RWPE2 (cell line): ENCODE measurements at regions not wholly inside any gene's neighbourhood (a gene's known extent, or its start where the extent isn't known, plus 50 kb on each side); places are given as distances from the start of the nearest gene placed in this dataset.

Source experiments
- ATAC-seq: fragments of 200-7000 bp; cut with Tn5 transposase; 3 replicates; pipeline ENCODE4 v1.9.1; 2021; ENCODE audit warnings: low read depth
- DNase-seq: peaks from one replicate; pipeline ENCODE4 v3.0.0-alpha.2; 2020; ENCODE audit warnings: low spot score
- H3K27ac ChIP-seq: fragments of 450-650 bp; 2 replicates; pipeline ENCODE4 v1.5.1; 2017; ENCODE audit warnings: mild to moderate bottlenecking; ENCODE audit not compliant: poor library complexity, severe bottlenecking
- H3K27me3 ChIP-seq: fragments of 250-450 bp; sonication (Bioruptor Pico); 2 replicates; pipeline ENCODE4 v1.5.1; 2021; ENCODE audit warnings: mild to moderate bottlenecking, moderate library complexity; ENCODE audit not compliant: insufficient read depth, poor library complexity, severe bottlenecking
- H3K36me3 ChIP-seq: fragments of 250-450 bp; sonication (Bioruptor Pico); 2 replicates; pipeline ENCODE4 v1.5.1; 2020; ENCODE audit warnings: low read depth, mild to moderate bottlenecking, moderate library complexity
- H3K4me1 ChIP-seq: fragments of 250-450 bp; sonication (Bioruptor Pico); 2 replicates; pipeline ENCODE4 v1.5.1; 2021; ENCODE audit warnings: mild to moderate bottlenecking, moderate library complexity; ENCODE audit not compliant: insufficient read depth, poor library complexity, severe bottlenecking
- H3K4me3 ChIP-seq: fragments of 250-450 bp; sonication (Bioruptor Pico); 2 replicates; pipeline ENCODE4 v1.5.1; 2021; ENCODE audit warnings: mild to moderate bottlenecking, moderate library complexity; ENCODE audit not compliant: severe bottlenecking
- H3K9me3 ChIP-seq: fragments of 250-450 bp; sonication (Bioruptor Pico); 2 replicates; pipeline ENCODE4 v1.5.1; 2021; ENCODE audit warnings: mild to moderate bottlenecking, moderate library complexity; ENCODE audit not compliant: severe bottlenecking
- TF ChIP-seq, protein P1 (sequence below): fragments of 450-650 bp; IDR thresholded peaks from one replicate; pipeline ENCODE4 v1.5.1; 2017; ENCODE audit warnings: mild to moderate bottlenecking, moderate library complexity; ENCODE audit not compliant: poor library complexity, severe bottlenecking

DNA sequence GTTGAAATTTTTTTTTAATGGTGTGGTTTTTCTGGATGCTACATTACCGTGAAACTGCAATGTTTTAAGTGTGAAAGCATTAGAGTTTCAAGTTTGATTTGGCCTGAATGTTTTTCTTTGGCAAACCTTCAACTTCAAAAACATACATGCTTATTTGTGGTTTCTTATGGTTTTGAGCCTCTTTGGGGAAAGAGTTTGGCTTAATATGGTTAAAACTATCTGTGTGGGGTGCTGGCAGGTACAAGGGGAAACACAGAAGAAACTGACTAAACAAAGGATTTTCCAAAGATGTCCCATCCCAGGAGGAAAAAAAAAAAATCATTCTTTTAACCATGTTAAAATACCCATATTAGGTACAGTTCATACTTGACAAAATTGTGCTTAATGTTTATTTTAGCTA is 121.1 kb downstream of the HGF start:
- Histone ChIP-seq H3K36me3 (no peaks in the 10 kb centered on the region), H3K4me1 (no peaks in the 10 kb centered on the region), H3K27me3 (no peaks in the 10 kb centered on the region), H3K27ac (no peak overlapping the region), H3K9me3 (no peaks in the 10 kb centered on the region), H3K4me3 (no peak overlapping the region)
- DNase-seq (no peak), ATAC-seq (no peak)
- TF ChIP-seq, protein P1, sequence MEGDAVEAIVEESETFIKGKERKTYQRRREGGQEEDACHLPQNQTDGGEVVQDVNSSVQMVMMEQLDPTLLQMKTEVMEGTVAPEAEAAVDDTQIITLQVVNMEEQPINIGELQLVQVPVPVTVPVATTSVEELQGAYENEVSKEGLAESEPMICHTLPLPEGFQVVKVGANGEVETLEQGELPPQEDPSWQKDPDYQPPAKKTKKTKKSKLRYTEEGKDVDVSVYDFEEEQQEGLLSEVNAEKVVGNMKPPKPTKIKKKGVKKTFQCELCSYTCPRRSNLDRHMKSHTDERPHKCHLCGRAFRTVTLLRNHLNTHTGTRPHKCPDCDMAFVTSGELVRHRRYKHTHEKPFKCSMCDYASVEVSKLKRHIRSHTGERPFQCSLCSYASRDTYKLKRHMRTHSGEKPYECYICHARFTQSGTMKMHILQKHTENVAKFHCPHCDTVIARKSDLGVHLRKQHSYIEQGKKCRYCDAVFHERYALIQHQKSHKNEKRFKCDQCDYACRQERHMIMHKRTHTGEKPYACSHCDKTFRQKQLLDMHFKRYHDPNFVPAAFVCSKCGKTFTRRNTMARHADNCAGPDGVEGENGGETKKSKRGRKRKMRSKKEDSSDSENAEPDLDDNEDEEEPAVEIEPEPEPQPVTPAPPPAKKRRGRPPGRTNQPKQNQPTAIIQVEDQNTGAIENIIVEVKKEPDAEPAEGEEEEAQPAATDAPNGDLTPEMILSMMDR = no peak

DNA sequence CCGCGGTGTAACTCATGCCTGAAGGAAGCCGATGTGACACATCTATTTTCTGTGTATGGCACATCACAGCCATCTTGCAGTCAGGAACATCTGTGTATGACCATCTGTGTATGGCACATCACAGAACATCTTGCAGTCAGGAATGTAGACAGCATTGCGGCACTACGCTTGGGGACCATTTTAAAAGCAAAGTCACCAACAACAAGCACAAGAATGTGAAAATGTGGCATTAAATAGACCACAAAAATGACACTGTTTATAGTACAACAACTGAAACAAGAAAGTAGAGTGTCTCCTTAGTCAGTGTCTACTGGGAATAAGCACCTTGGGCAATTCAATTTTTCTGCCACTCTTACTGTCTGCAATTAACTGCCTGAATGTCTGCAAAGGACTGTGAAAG is 124.4 kb downstream of the HGF start:
- TF ChIP-seq, protein P1 = no peak
- H3K27me3 ChIP-seq = no peaks in the 10 kb centered on the region
- no peaks in the 10 kb centered on the region for H3K9me3 ChIP-seq
- ATAC-seq = no peak
- H3K4me1 ChIP-seq = no peaks in the 10 kb centered on the region
- no peak overlapping the region for H3K4me3 ChIP-seq
- DNase-seq = no peak
- H3K36me3 ChIP-seq = no peaks in the 10 kb centered on the region
- H3K27ac ChIP-seq = no peak overlapping the region

- peaks cover 25% of the 10 kb centered on the region for H3K4me1 ChIP-seq
- TF ChIP-seq, protein P1 = no peak
- H3K27me3 ChIP-seq = no peaks in the 10 kb centered on the region
- no peak for ATAC-seq
- no peaks in the 10 kb centered on the region for H3K36me3 ChIP-seq
- DNase-seq = no peak
- no peaks in the 10 kb centered on the region for H3K9me3 ChIP-seq
- no peak overlapping the region for H3K4me3 ChIP-seq
- H3K27ac ChIP-seq = no peak overlapping the region
Observed at GRCh38 chr7:81641873-81642272, 128.0 kb downstream of the HGF start.

DNA sequence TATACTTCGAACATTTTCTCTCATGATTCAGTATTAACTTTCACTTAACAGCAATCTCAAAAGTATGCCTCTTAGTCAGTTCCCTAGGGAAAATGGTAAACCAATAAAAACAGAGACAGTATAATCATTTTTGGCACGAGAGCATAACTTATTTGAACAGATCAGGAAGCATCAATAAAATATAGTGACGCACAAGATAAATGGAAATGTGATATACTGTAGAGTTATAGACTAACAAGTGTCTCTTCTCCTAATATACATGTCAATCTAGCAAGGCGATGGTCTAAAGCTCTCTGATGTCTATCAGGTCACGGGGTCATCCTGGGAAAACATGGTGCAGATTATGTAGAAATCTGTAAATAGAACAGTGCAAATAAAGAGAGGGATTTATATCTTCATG is 131.6 kb downstream of the HGF start:
- Histone ChIP-seq H3K4me3 (no peak overlapping the region), H3K4me1 (peaks cover 28% of the 10 kb centered on the region), H3K36me3 (no peaks in the 10 kb centered on the region), H3K27me3 (no peaks in the 10 kb centered on the region), H3K9me3 (no peaks in the 10 kb centered on the region), H3K27ac (peak overlapping the region; percentile 42)
- ATAC-seq (peak; percentile 93), DNase-seq (no peak)
- TF ChIP-seq, protein P1 = no peak

DNA sequence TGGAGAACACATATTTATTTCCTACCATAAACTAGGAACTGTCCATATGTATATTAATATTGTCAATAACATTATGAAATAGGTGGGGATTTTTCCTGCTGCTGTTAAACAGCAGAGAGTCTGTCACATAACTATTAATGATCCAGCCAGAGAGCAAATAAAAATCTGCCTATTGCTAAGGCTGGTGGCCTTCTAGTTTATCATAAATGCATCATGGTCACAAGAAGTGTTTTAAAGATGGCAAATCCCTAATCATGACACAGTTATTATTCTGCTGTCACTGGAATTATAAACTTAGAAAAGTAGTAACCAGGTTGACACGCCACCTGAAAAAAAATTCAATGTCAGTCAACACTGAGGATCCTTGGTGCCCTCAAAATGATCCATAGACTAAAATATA is 132.3 kb downstream of the HGF start:
- Histone ChIP-seq H3K4me3 (no peak overlapping the region), H3K27me3 (no peaks in the 10 kb centered on the region), H3K36me3 (no peaks in the 10 kb centered on the region), H3K27ac (peak overlapping the region; percentile 42), H3K4me1 (peaks cover 28% of the 10 kb centered on the region), H3K9me3 (no peaks in the 10 kb centered on the region)
- no peak for DNase-seq
- ATAC-seq = no peak
- TF ChIP-seq, protein P1 = no peak
